HepG2 (cell line): ENCODE measurements at regions not wholly inside any gene's neighbourhood (a gene's known extent, or its start where the extent isn't known, plus 50 kb on each side); places are given as distances from the start of the nearest gene placed in this dataset.

ENCODE experiments used
- EED ChIP-seq: sonication (generic); formaldehyde crosslinking; IDR thresholded peaks from 2 replicates; pipeline ENCODE4 v1.5.0; 2020; ENCODE audit warnings: mild to moderate bottlenecking, missing genetic modification reagents
- GMEB2 ChIP-seq: IDR thresholded peaks from 2 replicates; pipeline ENCODE4 v1.6.1; 2016; ENCODE audit warnings: missing biosample characterization, missing genetic modification reagents, low read depth
- HNF4G ChIP-seq, 2 experiments: sonication (generic) in 1 of 2; formaldehyde crosslinking in 1 of 2; IDR thresholded peaks; 2 replicates each; pipeline versions ENCODE4 v1.4.0 to v1.6.1; 2011 to 2020; ENCODE audit warnings: borderline replicate concordance in 2 of 2, low read depth in 2 of 2, mild to moderate bottlenecking in 2 of 2, low read length in 1 of 2, missing genetic modification reagents in 1 of 2, moderate library complexity in 1 of 2
- NAIF1 ChIP-seq: sonication (generic); formaldehyde crosslinking; IDR thresholded peaks from 2 replicates; pipeline ENCODE4 v1.5.0; 2020; ENCODE audit warnings: mild to moderate bottlenecking, missing genetic modification reagents, borderline replicate concordance
- NFIC ChIP-seq: IDR thresholded peaks from 2 replicates; pipeline ENCODE4 v1.6.1; 2012; ENCODE audit warnings: mild to moderate bottlenecking, low read length, inconsistent platforms
- NFKB2 ChIP-seq: sonication (generic); formaldehyde crosslinking; IDR thresholded peaks from 2 replicates; pipeline ENCODE4 v1.4.0; 2020; ENCODE audit warnings: missing genetic modification reagents, borderline replicate concordance
- PATZ1 ChIP-seq: sonication (generic); formaldehyde crosslinking; IDR thresholded peaks from 2 replicates; pipeline ENCODE4 v1.4.0; 2020; ENCODE audit warnings: missing genetic modification reagents
- SETDB1 ChIP-seq: sonication (generic); formaldehyde crosslinking; IDR thresholded peaks from 2 replicates; pipeline ENCODE4 v1.5.1; 2020; ENCODE audit warnings: missing genetic modification reagents, mild to moderate bottlenecking, borderline replicate concordance
- SIN3B ChIP-seq: fragments of 150-350 bp; IDR thresholded peaks from 2 replicates; pipeline ENCODE4 v1.6.1; 2014; ENCODE audit warnings: low read length
- ZBTB4 ChIP-seq: sonication (generic); formaldehyde crosslinking; IDR thresholded peaks from 2 replicates; pipeline ENCODE4 v1.4.0; 2020; ENCODE audit warnings: missing genetic modification reagents, mild to moderate bottlenecking, borderline replicate concordance
- ZNF235 ChIP-seq: sonication (generic); formaldehyde crosslinking; IDR thresholded peaks from 2 replicates; pipeline ENCODE4 v1.8.1; 2023; ENCODE audit warnings: mild to moderate bottlenecking, missing genetic modification reagents, borderline replicate concordance
- ZNF292 ChIP-seq: sonication (generic); formaldehyde crosslinking; IDR thresholded peaks from 2 replicates; pipeline ENCODE4 v1.8.1; 2022; ENCODE audit warnings: mild to moderate bottlenecking, low read depth, missing genetic modification reagents, borderline replicate concordance
- ZNF331 ChIP-seq: sonication (generic); formaldehyde crosslinking; IDR thresholded peaks from 2 replicates; pipeline ENCODE4 v1.4.0; 2020; ENCODE audit warnings: missing genetic modification reagents
- ZNF431 ChIP-seq: sonication (generic); formaldehyde crosslinking; IDR thresholded peaks from 2 replicates; pipeline ENCODE4 v1.9.0; 2022; ENCODE audit warnings: missing genetic modification reagents, low read depth, mild to moderate bottlenecking, borderline replicate concordance

- no peak for TF ChIP-seq ZBTB4
- TF ChIP-seq SETDB1 (CRISPR knock-in tag): no peak
- TF ChIP-seq SIN3B: no peak
- no peak for TF ChIP-seq NFKB2 (CRISPR knock-in tag)
- peak; percentile 39; the same call in 1 of the 2 replicates for TF ChIP-seq ZNF331 (CRISPR knock-in tag)
- TF ChIP-seq ZNF235: no peak
- no peak for TF ChIP-seq ZNF292 (CRISPR knock-in tag)
- no peak for TF ChIP-seq HNF4G (IDR thresholded peaks at IDR 0.05; ENCODE audit: borderline replicate concordance, low read depth, low read length)
- no peak for TF ChIP-seq HNF4G (CRISPR knock-in tag; IDR thresholded peaks at IDR 0.05; ENCODE audit: borderline replicate concordance, low read depth)
- no peak for TF ChIP-seq GMEB2 (CRISPR knock-in tag)
- no peak for TF ChIP-seq PATZ1 (CRISPR knock-in tag)
- 0 out of 2 replicates have a peak, but pooled peaks have one; percentile 33 for TF ChIP-seq NFIC
- no peak for TF ChIP-seq NAIF1 (CRISPR knock-in tag)
- TF ChIP-seq ZNF431 (CRISPR knock-in tag): no peak
- TF ChIP-seq EED (CRISPR knock-in tag): no peak
Observed at GRCh38 chr6:137370871-137371633, 123.1 kb downstream of the OLIG3 start (continued).
